NOMO-1 (cell line): ENCODE measurements at regions not wholly inside any gene's neighbourhood (a gene's known extent, or its start where the extent isn't known, plus 50 kb on each side); places are given as distances from the start of the nearest gene placed in this dataset.
"Not testable (repeated sequence)": the region's sequence is repeated elsewhere in the genome, so short reads cannot be mapped to it uniquely, and the experiment has no call there.

Experiments used
- DNase-seq, 2 experiments: peaks; one replicate each; lab custom pipeline; 2025; ENCODE audit not compliant: unreplicated experiment in 2 of 2; lab: John Stamatoyannopoulos, UW

- no peak for DNase-seq
Measured at GRCh38 chr3:10725846-10726245, 90.2 kb upstream of the SLC6A11 start.

GRCh38 chr3:10726787-10727186 lies 89.2 kb upstream of the SLC6A11 start:
- DNase-seq = no peak

GRCh38 chr3:10729439-10729838 lies 86.6 kb upstream of the SLC6A11 start:
- no peak for DNase-seq

GRCh38 chr3:10732292-10732691 lies 83.7 kb upstream of the SLC6A11 start:
- DNase-seq = no peak

- no peak for DNase-seq
Measured at GRCh38 chr3:10733297-10733696, 82.7 kb upstream of the SLC6A11 start.

GRCh38 chr3:10736444-10736843 lies 79.6 kb upstream of the SLC6A11 start:
- not testable (repeated sequence) for DNase-seq

- DNase-seq = no peak
Measured at GRCh38 chr3:10737785-10738184, 78.2 kb upstream of the SLC6A11 start.

- peak; percentile 59 to 70 for DNase-seq
Measured at GRCh38 chr3:10738688-10739372, 77.2 kb upstream of the SLC6A11 start.

GRCh38 chr3:10740954-10741353 lies 75.1 kb upstream of the SLC6A11 start:
- DNase-seq = no peak

- DNase-seq = no peak
Measured at GRCh38 chr3:10741891-10742671, 73.9 kb upstream of the SLC6A11 start.

GRCh38 chr3:10743366-10744097 lies 72.5 kb upstream of the SLC6A11 start:
- no peak for DNase-seq

GRCh38 chr3:10744098-10744465 lies 71.9 kb upstream of the SLC6A11 start:
- peak; percentile 1 to 27 for DNase-seq

GRCh38 chr3:10745392-10745791 lies 70.6 kb upstream of the SLC6A11 start:
- DNase-seq = no peak

- peak in 1 of 2 experiments; percentile 5 for DNase-seq
Measured at GRCh38 chr3:10746001-10746400, 70.0 kb upstream of the SLC6A11 start.

GRCh38 chr3:10746684-10747083 lies 69.3 kb upstream of the SLC6A11 start:
- DNase-seq = no peak

- no peak for DNase-seq
Measured at GRCh38 chr3:10747341-10747740, 68.7 kb upstream of the SLC6A11 start.

GRCh38 chr3:10748040-10748439 lies 68.0 kb upstream of the SLC6A11 start:
- no peak for DNase-seq

- DNase-seq = peak in 1 of 2 experiments; percentile 5
Measured at GRCh38 chr3:10753964-10754363, 62.1 kb upstream of the SLC6A11 start.

- DNase-seq = no peak
Measured at GRCh38 chr3:10756546-10756945, 59.5 kb upstream of the SLC6A11 start.

- no peak for DNase-seq
Measured at GRCh38 chr3:10757021-10757820, 58.8 kb upstream of the SLC6A11 start.

- no peak for DNase-seq
Measured at GRCh38 chr3:10757821-10758130, 58.3 kb upstream of the SLC6A11 start.
